HG03175 (cell line): ENCODE measurements at regions not wholly inside any gene's neighbourhood (a gene's known extent, or its start where the extent isn't known, plus 50 kb on each side); places are given as distances from the start of the nearest gene placed in this dataset.
"Not testable (repeated sequence)": the region's sequence is repeated elsewhere in the genome, so short reads cannot be mapped to it uniquely, and the experiment has no call there.

Source experiments
- ATAC-seq: cut with Tn5 transposase; IDR thresholded peaks from one replicate; pipeline ENCODE4 v1.9.1; 2021; ENCODE audit warnings: mild to moderate bottlenecking, moderate library complexity; ENCODE audit not compliant: unreplicated experiment

DNA sequence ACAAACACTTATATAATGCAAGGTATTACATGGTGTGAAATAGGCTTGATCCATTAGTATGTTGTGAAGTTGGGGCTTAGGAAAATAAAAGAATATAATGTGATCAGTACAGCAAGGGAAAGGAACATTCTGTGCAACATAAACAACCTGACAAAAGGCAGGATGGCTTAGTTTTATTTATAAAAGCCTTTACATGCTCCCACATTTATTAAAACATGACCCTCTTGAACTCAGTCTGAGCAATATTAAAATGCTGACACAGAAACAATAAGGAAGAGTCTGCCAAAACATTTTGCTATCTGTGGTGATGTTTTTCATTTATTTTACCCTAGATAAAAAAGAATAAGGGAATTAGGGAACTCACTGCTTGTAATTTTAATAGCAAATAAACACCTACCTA, 519.7 kb downstream of the PCDH7 start:
- ATAC-seq: no peak

- ATAC-seq: no peak
Observed at GRCh38 chr4:31241504-31242106, 521.4 kb downstream of the PCDH7 start.

- ATAC-seq: no peak
Observed at GRCh38 chr4:31246856-31247255, 526.7 kb downstream of the PCDH7 start.

- no peak for ATAC-seq
Observed at GRCh38 chr4:31259119-31259518, 539.0 kb downstream of the PCDH7 start.

- ATAC-seq: no peak
Observed at GRCh38 chr4:31261632-31262031, 541.5 kb downstream of the PCDH7 start.

- ATAC-seq: not testable (repeated sequence)
Observed at GRCh38 chr4:31266094-31266493, 545.9 kb downstream of the PCDH7 start.

DNA sequence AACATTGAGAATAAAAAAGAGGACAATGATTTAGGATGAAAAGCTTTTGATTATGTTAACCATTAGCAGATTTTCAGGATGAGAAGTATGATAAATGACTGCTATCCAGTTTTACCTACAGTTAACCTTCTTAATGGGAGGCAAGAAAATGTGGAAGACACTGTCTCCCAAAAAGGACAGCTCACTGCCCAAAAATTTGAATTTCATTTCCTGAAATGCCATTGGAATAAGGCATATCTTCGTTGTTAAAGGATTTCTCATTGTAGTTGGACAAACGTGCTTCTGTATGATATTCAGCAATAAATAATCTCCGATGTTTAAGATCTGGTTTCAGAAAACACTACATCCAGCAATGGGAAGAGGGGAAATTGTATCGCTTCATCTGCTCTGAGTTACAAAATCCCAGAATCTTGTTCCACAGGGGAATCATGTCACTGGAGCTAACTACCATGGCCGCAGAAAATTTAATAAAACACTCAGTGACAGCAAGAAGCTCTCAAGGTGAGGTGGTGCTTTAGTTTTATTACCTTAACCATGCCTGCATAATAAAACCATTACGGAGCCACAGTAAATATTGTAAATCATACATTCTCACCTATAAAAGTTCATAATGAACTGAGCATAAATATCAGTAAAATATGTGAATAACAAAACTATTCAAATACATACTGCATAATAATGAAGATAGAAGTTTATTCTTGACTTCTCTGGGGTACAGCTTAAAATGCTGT, 552.3 kb downstream of the PCDH7 start:
- ATAC-seq: no peak

DNA sequence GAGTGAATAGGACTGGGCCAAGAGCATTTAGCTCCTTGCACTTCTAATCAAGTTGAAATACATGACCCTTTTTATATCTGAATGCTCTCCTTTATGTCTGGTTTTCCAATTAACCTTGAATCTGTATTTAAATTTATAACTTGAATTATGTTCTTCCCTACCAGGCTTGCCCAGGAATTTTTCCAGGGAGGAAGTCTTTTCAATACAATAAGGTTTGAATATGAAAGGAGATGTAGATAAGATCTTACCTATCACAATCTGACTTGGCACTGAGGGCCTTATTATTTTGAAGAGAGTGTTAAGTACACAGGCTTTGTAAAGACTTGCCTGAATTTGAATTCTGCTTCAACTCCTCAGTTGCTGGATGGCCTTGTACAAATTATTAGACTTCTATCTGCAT, 555.7 kb downstream of the PCDH7 start:
- no peak for ATAC-seq

DNA sequence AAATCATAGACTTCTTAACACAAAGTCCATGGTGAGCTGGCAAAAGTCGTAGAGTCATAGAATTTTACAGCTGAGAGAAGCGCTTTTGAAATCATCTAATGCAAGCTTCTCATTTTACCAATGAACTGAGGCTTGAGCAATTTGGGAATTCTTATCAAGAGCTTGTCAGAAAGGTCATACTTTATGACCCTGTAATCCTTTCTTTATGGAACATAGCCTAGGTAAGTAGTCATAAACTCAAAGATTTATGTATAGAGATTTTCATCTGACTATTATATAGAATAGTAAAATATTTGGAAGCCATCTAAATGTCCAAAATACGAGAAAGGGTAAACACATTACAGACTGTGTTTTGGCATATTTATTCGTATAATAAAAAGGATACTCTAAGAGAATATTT, 563.5 kb downstream of the PCDH7 start:
- ATAC-seq: no peak

GRCh38 chr4:31290836-31291235, 570.7 kb downstream of the PCDH7 start:
- peak; percentile 9 for ATAC-seq

DNA sequence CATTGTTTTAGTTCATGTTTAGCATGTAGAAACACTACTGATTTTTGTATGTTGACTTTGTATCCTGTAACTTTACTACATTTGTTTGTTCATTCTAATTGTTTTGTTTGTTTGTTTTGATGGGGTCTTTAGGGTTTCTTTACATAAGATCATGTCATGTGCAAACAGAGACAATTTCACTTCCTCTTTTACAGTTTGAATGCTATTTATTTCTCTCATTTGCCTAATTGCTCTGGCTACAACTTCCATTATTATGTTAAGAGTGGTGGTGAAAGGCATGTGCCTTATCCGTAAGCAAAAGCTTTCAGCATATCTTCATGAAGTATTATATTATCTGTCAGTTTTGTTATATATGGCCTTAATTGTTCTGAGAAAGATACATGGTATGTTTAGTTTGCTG, 571.1 kb downstream of the PCDH7 start:
- ATAC-seq: peak; percentile 56

GRCh38 chr4:31294655-31295480, 574.7 kb downstream of the PCDH7 start:
- ATAC-seq: no peak

- no peak for ATAC-seq
Observed at GRCh38 chr4:31298737-31299136, 578.6 kb downstream of the PCDH7 start.

GRCh38 chr4:31307029-31307428, 586.9 kb downstream of the PCDH7 start:
- no peak for ATAC-seq

GRCh38 chr4:31324814-31325213, 604.6 kb downstream of the PCDH7 start:
- ATAC-seq: no peak

DNA sequence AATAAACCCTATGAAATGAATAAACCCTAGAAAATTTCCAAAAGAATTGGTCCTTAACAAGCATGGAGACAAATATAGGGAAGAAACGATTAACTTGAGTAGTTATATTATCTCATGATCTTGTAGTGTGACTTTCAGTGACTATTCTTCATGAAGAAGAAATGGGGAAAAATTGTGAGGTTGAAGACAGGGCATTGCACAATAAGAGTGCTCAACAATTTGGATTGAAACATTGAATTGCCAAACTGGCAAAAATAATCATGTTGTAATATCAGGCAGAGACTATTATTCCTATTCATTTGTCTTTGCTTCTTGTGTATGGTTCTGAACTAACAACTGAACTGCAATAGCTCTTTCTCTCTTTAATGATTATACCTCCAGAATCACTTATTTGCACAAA, 605.1 kb downstream of the PCDH7 start:
- ATAC-seq: no peak

GRCh38 chr4:31327031-31327430, 606.9 kb downstream of the PCDH7 start:
- ATAC-seq: no peak

DNA sequence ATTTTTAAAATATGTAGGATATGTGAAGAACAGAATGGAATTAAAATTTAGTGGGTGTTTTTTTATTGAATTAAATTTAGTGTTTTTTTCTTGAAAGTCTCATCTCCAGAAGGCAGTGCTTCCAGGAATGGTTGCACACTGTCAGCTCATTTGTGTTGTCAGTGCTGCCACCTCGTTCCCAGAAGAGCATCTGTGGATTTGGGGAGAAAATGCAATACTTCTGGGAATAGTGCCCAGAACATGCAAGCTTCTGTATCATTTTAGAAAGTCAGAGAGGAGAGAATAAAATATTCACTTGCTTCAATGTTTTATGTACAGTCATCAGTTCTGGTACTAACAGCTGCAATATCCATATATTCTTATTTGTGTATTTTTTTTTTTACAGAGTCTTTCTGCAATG, 608.8 kb downstream of the PCDH7 start:
- ATAC-seq: no peak

GRCh38 chr4:31334086-31334910, 614.1 kb downstream of the PCDH7 start:
- ATAC-seq: no peak

DNA sequence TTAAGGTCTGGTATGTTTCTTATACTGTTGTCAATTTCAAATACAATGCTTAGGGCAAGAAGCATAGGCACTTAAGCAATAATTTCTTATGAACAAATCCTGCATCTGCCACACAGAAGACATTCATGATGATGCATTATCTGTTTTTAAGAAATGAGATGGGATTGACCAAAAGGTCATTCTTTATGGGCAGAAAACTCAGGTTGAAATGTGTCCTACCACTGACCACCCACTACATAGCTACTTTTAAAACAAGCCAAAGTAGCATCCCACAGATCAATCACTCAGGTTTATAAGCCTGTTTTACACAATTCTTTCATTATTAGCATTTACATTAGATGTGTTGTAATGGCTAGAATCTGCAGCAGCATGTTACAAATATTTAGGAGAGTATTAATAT, 617.8 kb downstream of the PCDH7 start:
- no peak for ATAC-seq
